Right renal pelvis (tissue), 4 donors: ENCODE measurements at regions not wholly inside any gene's neighbourhood (a gene's known extent, or its start where the extent isn't known, plus 50 kb on each side); places are given as distances from the start of the nearest gene placed in this dataset.
"Not testable (repeated sequence)": the region's sequence is repeated elsewhere in the genome, so short reads cannot be mapped to it uniquely, and the experiment has no call there.

ENCODE experiments used
- DNase-seq, 4 donors: peaks; one replicate each; pipeline ENCODE4 v3.0.0-alpha.2; 2013; ENCODE audit warnings: low read depth in 4 of 4, low spot score in 3 of 4, missing footprints in 1 of 4

DNA sequence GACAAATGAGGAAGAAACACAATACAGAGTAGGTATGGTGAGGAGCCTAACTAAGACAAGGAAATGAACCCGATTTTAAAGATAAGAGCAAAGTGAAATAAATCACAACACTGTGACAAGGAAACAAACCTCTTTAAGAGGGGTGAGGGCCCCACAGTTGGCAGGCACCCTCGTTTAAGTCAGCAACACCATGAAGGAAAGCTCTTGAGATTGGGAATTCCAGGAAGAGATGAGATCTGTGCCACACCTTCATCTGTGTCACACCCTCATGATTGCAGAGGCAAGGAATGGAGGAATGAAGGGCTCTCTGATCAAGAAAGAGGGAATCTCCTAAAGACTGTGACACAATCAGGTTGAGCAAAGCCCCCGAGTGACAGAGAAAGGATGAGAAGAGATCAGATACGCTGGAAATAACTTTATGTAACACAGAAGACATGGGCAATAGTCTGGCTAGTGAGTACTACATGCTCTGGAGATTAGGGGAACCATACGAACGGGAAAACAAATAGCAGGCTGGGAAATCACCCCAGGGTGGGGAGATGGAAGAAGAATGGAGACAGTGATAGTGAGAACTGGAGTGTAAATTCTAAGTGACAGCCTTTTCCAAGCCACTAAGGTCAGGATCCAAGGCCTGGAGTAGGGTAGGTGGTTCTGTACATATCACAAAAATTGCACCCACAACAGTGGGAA lies 51.7 kb upstream of the TERB2 start:
- not testable (repeated sequence) for DNase-seq
